CD4-positive, alpha-beta T cell treated with Interleukin-6 at 100 ng/mL for 8 hours (primary cell): ENCODE measurements at regions not wholly inside any gene's neighbourhood (a gene's known extent, or its start where the extent isn't known, plus 50 kb on each side); places are given as distances from the start of the nearest gene placed in this dataset.

ENCODE experiments used
- DNase-seq: peaks from one replicate; pipeline ENCODE4 v3.0.0-alpha.2; 2020; ENCODE audit warnings: mixed read lengths, low spot score

GRCh38 chr3:69532547-69533224, 146.8 kb upstream of the FRMD4B start:
- no peak for DNase-seq

GRCh38 chr3:69531576-69532546, 146.0 kb upstream of the FRMD4B start:
- DNase-seq, result no peak

DNA sequence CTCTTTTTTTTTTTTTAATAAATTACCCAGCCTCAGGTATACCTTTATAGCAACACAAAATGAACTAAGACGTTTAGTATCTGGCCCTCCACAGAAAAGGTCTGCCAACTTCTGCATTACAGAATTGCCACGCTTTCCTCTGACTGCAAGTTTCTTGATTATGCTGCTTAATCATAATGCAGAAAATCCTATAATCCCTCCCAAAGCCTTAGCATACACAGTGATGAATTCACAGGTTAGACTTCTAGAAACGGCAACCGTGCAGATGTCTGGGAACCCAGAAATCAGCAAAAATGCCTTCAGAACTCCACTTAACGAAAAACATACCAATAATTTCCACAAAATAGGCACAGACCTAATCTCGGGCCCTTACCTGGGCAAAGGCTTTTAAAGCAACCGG, 144.7 kb upstream of the FRMD4B start:
- no peak for DNase-seq

DNA sequence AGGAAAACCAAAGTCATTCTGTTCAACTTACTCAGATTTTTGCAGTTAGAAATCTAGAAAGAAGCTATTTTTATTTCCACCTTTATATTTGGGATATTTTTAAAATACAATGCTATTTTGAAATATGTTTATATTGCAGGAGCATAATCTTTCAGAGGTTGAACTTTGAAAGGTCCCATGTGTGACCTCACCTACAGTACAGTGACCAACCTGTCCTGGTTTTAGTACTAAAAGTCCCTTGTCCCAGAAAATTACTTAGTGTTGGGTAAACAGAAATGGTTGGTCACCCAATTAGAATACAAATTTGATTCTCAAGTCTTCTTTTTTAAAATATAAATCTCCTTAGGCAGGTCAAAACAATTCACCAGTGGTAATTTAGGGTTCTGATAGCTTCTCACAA, 141.6 kb upstream of the FRMD4B start:
- no peak for DNase-seq

GRCh38 chr3:69524816-69525215, 138.9 kb upstream of the FRMD4B start:
- DNase-seq, result no peak

- no peak for DNase-seq
Observed at GRCh38 chr3:69521286-69521685, 135.4 kb upstream of the FRMD4B start.

DNA sequence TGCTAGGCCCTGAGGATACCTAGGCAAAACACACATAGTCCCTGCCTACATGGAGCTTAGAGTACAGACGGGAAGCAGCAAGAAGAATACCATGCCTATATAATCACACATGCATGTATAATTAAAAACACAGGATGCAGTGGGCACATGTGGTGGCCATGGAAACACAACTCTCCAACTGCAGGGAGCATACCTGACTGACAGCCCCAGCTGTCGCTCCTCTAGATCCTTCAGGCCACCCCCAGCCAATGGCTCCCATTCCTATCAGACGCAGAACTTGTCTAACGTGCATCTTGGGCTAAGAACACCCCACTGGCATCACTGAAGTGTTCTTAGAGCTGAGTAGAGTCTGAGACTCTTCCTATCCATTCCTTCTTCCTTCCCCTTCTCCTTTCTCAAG, 125.5 kb upstream of the FRMD4B start:
- no peak for DNase-seq

GRCh38 chr3:69510481-69511030, 124.7 kb upstream of the FRMD4B start:
- no peak for DNase-seq

DNA sequence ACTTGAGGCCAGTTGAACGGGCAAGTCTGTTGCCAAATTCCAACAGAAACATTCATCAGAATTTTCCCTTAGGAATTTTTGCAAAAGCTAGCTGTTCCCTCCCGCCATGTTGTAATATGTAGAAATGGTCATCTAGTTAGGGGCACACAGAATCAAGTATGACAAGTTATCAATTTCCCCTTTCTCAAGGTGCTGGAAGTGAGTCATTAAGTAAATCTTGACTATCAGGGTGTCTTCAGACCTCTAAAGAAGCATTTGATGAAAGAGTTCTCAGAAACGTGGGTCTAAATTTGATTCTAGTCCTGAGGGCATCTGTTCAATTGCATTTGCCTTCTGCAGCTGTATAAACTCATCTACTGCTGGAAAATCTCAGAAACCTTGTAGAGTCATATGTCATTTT, 123.4 kb upstream of the FRMD4B start:
- no peak for DNase-seq

GRCh38 chr3:69505770-69506407, 120.0 kb upstream of the FRMD4B start:
- no peak for DNase-seq

DNA sequence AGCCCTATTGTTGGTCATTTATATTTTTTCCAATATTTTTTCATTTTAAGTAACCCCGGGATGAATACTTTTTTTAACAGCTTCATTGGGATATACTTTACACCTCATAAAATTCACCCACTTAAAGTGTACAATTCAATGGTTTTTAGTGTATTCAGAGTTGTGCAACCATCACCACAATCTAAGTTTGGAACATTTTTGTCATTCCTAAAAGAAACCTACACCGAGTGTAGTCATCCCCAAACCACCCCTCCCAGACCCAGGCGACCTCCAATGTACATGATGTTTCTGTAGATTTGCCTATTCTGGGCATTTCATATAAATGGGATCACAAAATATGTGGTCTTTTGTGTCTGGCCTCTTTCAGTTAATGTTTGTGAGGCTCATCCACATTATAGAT, 118.3 kb upstream of the FRMD4B start:
- DNase-seq, result no peak

DNA sequence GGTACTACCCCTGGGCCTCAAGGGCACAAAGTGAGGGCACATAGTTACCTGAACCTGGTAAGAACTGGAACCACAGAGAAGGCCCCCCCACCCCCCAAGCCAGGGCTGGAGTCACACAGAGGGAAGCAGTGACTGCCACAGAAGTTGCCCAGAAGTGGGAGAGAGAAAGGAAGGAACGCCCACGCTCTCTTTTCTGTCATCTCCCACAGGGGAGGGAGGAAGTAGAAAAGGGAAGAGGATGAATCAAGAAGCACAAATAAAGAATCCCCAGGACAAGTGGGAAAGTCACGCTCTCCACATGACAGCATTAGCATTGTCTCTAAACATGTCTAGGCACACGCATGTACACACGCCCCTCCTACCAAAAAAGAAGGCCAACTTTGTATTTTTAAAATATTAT, 114.7 kb upstream of the FRMD4B start:
- no peak for DNase-seq

GRCh38 chr3:69499899-69500421, 114.1 kb upstream of the FRMD4B start:
- DNase-seq, result no peak

DNA sequence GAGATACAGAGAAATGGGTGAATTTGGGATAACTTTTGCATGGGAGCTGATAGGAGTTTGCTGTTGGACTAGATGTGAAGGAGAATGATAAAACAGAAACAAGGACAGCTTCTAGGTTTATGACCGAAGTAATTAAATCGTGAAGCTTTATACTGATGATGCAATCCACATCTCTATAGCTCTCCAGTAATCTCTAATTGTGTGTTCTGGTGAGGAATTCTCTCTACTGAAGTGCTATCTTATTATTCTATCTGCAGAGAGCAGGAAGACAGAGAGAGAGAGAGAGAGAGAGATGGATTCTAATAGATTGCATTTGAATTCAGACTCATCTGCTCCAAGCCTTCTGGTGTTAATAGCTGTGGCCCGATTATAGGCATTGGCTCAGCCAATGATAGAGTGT, 113.5 kb upstream of the FRMD4B start:
- DNase-seq, result no peak

GRCh38 chr3:69496856-69497255, 111.0 kb upstream of the FRMD4B start:
- DNase-seq, result no peak

DNA sequence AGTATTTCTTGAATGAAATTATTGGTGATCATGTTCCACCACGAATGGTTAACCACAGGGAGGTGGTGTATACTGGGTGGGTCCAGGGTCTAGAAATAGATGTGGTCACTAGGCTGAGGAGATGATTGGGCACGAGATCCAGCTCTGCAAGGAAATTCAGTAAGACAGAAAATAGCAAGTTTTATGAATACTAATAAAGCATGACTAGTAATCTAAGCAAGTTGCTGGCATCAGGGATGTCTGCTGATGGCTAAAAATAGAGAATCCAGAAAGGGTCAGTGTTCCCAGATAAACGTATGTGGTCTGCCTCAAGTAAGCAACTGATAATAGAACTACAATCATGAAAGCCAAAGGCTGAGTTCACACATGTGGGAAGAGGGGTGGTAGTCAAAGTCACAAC, 108.3 kb upstream of the FRMD4B start:
- DNase-seq, result no peak

DNA sequence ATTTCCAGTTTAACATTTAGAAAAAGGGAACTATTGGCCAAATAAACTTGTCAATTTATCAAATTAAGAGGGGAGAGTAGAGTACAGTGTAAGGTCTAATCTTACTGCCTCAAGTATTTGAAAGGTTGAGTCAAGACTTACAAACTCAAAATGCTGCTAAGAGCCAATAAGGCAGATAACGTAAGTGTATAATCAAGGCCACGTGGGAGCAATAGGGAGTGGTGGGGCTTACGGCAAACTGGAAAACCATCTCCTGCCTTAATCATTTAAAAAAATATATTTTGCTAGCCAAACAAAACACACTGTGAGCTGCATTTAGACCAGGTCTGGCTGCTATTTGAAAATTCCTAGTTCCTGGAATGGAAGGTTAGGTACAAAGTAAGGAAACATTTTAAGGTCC, 107.3 kb upstream of the FRMD4B start:
- DNase-seq, result no peak

GRCh38 chr3:69491975-69492374, 106.1 kb upstream of the FRMD4B start:
- DNase-seq, result no peak

DNA sequence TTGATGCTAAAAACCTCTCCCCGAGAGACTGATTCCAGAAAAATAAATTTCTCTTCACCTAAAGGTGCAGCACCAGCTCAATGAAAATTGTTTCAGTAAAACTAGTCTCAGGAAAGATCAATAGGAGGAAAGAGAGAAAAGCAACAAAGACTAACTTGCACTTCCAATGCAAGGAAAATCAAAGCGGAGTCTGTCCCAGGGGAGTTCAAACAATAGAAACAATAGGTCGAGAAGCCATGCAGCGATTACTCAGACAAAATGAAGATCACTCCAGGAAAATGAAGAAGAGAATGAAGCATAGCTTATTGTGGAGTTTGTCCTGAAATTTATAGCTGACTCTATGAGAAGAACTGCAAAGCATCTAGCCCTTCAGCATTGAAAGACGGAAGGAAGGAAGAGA, 105.1 kb upstream of the FRMD4B start:
- DNase-seq, result no peak

- no peak for DNase-seq
Observed at GRCh38 chr3:69490235-69490634, 104.3 kb upstream of the FRMD4B start.

GRCh38 chr3:69488026-69488425, 102.1 kb upstream of the FRMD4B start:
- no peak for DNase-seq

DNA sequence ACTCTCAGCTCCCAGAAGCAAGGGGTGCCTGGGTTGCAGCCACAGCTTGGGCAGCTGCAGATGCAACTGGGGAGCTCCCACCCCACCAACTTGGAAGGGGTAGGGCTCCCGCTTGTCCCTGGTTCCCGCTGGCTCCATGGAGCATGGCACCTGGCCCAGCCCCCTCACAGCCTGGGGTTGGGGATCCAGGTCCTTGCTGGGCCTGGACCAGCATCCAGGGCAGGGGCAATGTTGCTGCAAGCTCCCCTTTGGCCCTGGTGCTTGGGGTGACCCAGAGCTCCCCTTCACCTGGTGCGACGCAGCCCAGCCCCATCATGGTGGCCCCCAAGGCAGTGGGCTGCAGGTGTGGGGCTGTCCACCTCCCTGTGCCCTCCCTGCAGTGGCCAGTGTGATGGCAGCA, 99.6 kb upstream of the FRMD4B start:
- no peak for DNase-seq
